ENCODE measurements at regions not wholly inside any gene's neighbourhood (a gene's known extent, or its start where the extent isn't known, plus 50 kb on each side); places are given as distances from the start of the nearest gene placed in this dataset.

DNA sequence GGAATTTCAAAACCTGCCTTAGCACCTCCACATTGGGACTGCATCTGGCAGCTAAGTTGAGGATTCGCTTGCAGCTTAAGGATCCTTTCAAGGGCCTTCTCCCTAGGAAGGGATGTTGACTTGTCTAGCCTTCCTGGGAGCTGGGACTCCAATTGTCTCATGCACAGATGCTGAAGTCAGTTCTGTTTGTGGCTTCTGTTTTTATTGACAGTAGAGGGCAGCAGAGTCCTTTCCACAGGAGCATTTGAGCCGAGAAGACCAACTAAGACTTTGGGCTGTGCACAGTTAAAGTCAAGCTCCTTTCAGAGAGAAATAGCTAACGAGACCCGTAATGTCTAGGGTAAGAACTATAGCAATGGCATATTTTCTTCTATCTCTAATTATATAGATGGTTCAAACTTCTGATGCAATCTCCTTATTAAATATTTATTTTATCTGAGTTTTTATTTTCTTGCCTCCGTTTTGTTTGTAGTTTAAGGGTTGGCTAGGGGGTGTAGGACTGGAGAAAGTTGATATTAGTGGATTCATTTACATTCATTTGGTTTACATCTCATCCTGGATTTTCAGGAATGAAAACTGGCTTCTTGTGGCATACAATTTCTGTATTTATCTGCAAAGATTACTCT, 59.7 kb upstream of the KBTBD8 start:
- TF ChIP-seq, protein P1, sequence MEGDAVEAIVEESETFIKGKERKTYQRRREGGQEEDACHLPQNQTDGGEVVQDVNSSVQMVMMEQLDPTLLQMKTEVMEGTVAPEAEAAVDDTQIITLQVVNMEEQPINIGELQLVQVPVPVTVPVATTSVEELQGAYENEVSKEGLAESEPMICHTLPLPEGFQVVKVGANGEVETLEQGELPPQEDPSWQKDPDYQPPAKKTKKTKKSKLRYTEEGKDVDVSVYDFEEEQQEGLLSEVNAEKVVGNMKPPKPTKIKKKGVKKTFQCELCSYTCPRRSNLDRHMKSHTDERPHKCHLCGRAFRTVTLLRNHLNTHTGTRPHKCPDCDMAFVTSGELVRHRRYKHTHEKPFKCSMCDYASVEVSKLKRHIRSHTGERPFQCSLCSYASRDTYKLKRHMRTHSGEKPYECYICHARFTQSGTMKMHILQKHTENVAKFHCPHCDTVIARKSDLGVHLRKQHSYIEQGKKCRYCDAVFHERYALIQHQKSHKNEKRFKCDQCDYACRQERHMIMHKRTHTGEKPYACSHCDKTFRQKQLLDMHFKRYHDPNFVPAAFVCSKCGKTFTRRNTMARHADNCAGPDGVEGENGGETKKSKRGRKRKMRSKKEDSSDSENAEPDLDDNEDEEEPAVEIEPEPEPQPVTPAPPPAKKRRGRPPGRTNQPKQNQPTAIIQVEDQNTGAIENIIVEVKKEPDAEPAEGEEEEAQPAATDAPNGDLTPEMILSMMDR (IDR thresholded peaks at IDR 0.05): peak; percentile 67
- no peak overlapping the region for H3K27ac Mint-ChIP-seq

DNA sequence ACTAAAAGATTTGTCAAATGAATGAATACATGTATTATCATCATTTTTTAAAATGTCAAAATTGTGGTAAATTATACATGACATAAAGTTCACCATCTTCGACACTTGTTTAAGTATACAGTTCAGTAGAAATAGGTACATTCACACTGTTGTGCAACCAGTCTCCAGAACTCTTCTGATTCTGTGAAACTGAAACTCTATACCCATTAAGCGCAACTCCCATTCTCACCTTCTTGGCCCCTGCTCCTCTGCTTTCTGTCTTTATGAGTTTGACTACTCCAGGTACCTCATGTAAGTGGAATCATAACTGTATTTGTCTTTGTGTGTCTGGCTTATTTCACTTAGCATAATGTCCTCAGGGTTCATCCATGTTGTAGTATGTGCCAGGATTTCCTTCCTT, 50.1 kb upstream of the KBTBD8 start:
- no peaks in the 10 kb centered on the region for H3K36me3 Mint-ChIP-seq (ENCODE audit: low read depth)
- intact Hi-C loops (cut with micrococcal nuclease): no loop called here
- TF ChIP-seq, protein P1 (IDR thresholded peaks at IDR 0.05): no peak
- no peak for ATAC-seq
- H3K4me3 Mint-ChIP-seq: no peak overlapping the region
- H3K27ac Mint-ChIP-seq: no peak overlapping the region
- H3K4me1 Mint-ChIP-seq (ENCODE audit: low read depth): no peaks in the 10 kb centered on the region
- ChIA-PET CTCF (interaction anchor here (1.3 to 1.8 kb wide), 2 partner anchors 10 to 126 kb away, joined by 3 to 5 read pairs; no protein-coding TSS in a partner anchor), POLR2A (no interaction called here)
- peaks cover 4% of the 10 kb centered on the region for H3K27me3 Mint-ChIP-seq
- no peaks in the 10 kb centered on the region for H3K9me3 Mint-ChIP-seq
- no peak for DNase-seq

More for the DNA sequence above, 59.7 kb upstream of the KBTBD8 start:
- Mint-ChIP-seq H3K4me3 (no peak overlapping the region), H3K27me3 (peaks cover 27% of the 10 kb centered on the region), H3K36me3 (ENCODE audit: low read depth) (no peaks in the 10 kb centered on the region), H3K4me1 (ENCODE audit: low read depth) (no peaks in the 10 kb centered on the region), H3K9me3 (no peaks in the 10 kb centered on the region)
- CTCF ChIA-PET: interaction anchor here (0.6 to 2.8 kb wide), 39 partner anchors 9 to 1955 kb away, joined by 3 to 15 read pairs (median 4); partner anchors contain the start of gene KBTBD8
- peak; percentile 33 for DNase-seq
- intact Hi-C loops (cut with micrococcal nuclease): no loop called here
- POLR2A ChIA-PET: no interaction called here
- peak; percentile 39 for ATAC-seq

All from activated CD8-positive, alpha-beta T cell treated with anti-CD3 and anti-CD28 coated beads for 36 hours (primary cell).